WTC11 (cell line): ENCODE measurements at regions not wholly inside any gene's neighbourhood (a gene's known extent, or its start where the extent isn't known, plus 50 kb on each side); places are given as distances from the start of the nearest gene placed in this dataset.

Experiments
- ATAC-seq: fragments of 200-7000 bp; cut with Tn5 transposase; 2 replicates; pipeline ENCODE4 v1.10.0; 2021; ENCODE audit warnings: mild to moderate bottlenecking, moderate library complexity
- CTCF ChIA-PET: fragments of 300-600 bp; sonication (Branson Sonifier 250); formaldehyde crosslinking; loops from one replicate; lab custom pipeline; 2021; ENCODE audit warnings: antibody characterized with exemption; lab: Charles Lee
- POLR2A ChIA-PET: fragments of 350-600 bp; sonication (Branson Sonifier 250); formaldehyde crosslinking; loops from one replicate; lab custom pipeline; 2021; ENCODE audit warnings: antibody characterized with exemption; lab: Charles Lee
- DNase-seq: peaks from one replicate; pipeline ENCODE4 v3.0.0; 2021; ENCODE audit warnings: low spot score
- H3K27ac Mint-ChIP-seq: 2 replicates; pipeline ENCODE4 v1.8.0; 2021; ENCODE audit warnings: mixed read lengths
- H3K27me3 Mint-ChIP-seq: 2 replicates; pipeline ENCODE4 v1.8.0; 2021; ENCODE audit warnings: low read depth, mild to moderate bottlenecking, moderate library complexity, mixed read lengths
- H3K36me3 Mint-ChIP-seq: 2 replicates; pipeline ENCODE4 v1.8.0; 2021; ENCODE audit warnings: mixed read lengths
- H3K4me1 Mint-ChIP-seq: 2 replicates; pipeline ENCODE4 v1.8.0; 2022; ENCODE audit warnings: mixed read lengths
- H3K4me3 Mint-ChIP-seq: 2 replicates; pipeline ENCODE4 v1.8.0; 2021; ENCODE audit warnings: mild to moderate bottlenecking, moderate library complexity, mixed read lengths
- H3K9me3 Mint-ChIP-seq: 2 replicates; pipeline ENCODE4 v1.8.0; 2021; ENCODE audit warnings: mixed read lengths
- AR ChIP-seq: fragments of 250-450 bp; sonication (Bioruptor Pico); IDR thresholded peaks from 2 replicates; pipeline ENCODE4 v1.9.0; 2021; ENCODE audit warnings: mild to moderate bottlenecking
- ARID4B ChIP-seq: sonication (generic); formaldehyde crosslinking; IDR thresholded peaks from 2 replicates; pipeline ENCODE4 v1.8.0; 2023; ENCODE audit warnings: missing genetic modification reagents, mild to moderate bottlenecking, borderline replicate concordance
- EMX1 ChIP-seq: fragments of 250-450 bp; sonication (Bioruptor Pico); IDR thresholded peaks from 2 replicates; pipeline ENCODE4 v1.8.0; 2021; ENCODE audit warnings: mild to moderate bottlenecking
- ETV6 ChIP-seq: sonication (generic); formaldehyde crosslinking; IDR thresholded peaks from 2 replicates; pipeline ENCODE4 v1.8.1; 2022; ENCODE audit warnings: mild to moderate bottlenecking, missing genetic modification reagents
- JAZF1 ChIP-seq: fragments of 250-450 bp; sonication (Bioruptor Pico); IDR thresholded peaks from 2 replicates; pipeline ENCODE4 v1.9.0; 2021; ENCODE audit warnings: moderate library complexity, mild to moderate bottlenecking, inconsistent platforms
- KAT7 ChIP-seq: sonication (generic); formaldehyde crosslinking; IDR thresholded peaks from 2 replicates; pipeline ENCODE4 v1.8.1; 2023; ENCODE audit warnings: missing genetic modification reagents, mild to moderate bottlenecking, borderline replicate concordance
- MXD4 ChIP-seq: fragments of 250-450 bp; sonication (Bioruptor Pico); IDR thresholded peaks from 2 replicates; pipeline ENCODE4 v1.8.0; 2021; ENCODE audit warnings: mild to moderate bottlenecking, moderate library complexity, borderline replicate concordance
- NR2C2 ChIP-seq: sonication (generic); formaldehyde crosslinking; IDR thresholded peaks from 2 replicates; pipeline ENCODE4 v1.8.0; 2022; ENCODE audit warnings: mild to moderate bottlenecking, missing genetic modification reagents
- PRDM15 ChIP-seq: sonication (generic); formaldehyde crosslinking; IDR thresholded peaks from 2 replicates; pipeline ENCODE4 v1.8.0; 2022; ENCODE audit warnings: missing genetic modification reagents
- SP1 ChIP-seq: sonication (generic); formaldehyde crosslinking; conservative IDR thresholded peaks from 2 replicates; pipeline ENCODE4 v1.8.1; 2022; ENCODE audit warnings: missing genetic modification reagents
- TEAD4 ChIP-seq: sonication (generic); formaldehyde crosslinking; IDR thresholded peaks from 2 replicates; pipeline ENCODE4 v1.8.0; 2022; ENCODE audit warnings: mild to moderate bottlenecking, missing genetic modification reagents
- ZNF232 ChIP-seq: sonication (generic); formaldehyde crosslinking; IDR thresholded peaks from 2 replicates; pipeline ENCODE4 v1.8.0; 2022; ENCODE audit warnings: mild to moderate bottlenecking, missing genetic modification reagents
- ZNF263 ChIP-seq: sonication (generic); formaldehyde crosslinking; IDR thresholded peaks from 2 replicates; pipeline ENCODE4 v1.8.1; 2022; ENCODE audit warnings: low read depth, mild to moderate bottlenecking, moderate library complexity, missing genetic modification reagents
- ZNF317 ChIP-seq: sonication (generic); formaldehyde crosslinking; IDR thresholded peaks from 2 replicates; pipeline ENCODE4 v1.8.1; 2023; ENCODE audit warnings: low read depth, mild to moderate bottlenecking, moderate library complexity, missing genetic modification reagents, borderline replicate concordance
- TF ChIP-seq, protein P1 (sequence below): sonication (generic); formaldehyde crosslinking; IDR thresholded peaks from 2 replicates; pipeline ENCODE4 v1.8.0; 2023; ENCODE audit warnings: missing genetic modification reagents
- TF ChIP-seq, protein P2 (sequence below): sonication (generic); formaldehyde crosslinking; IDR thresholded peaks from 2 replicates; pipeline ENCODE4 v1.8.1; 2023; ENCODE audit warnings: mild to moderate bottlenecking, missing genetic modification reagents
- TF ChIP-seq, protein P3 (sequence below): sonication (generic); formaldehyde crosslinking; IDR thresholded peaks from 2 replicates; pipeline ENCODE4 v1.8.1; 2022; ENCODE audit warnings: mild to moderate bottlenecking, missing genetic modification reagents, moderate library complexity, borderline replicate concordance
- TF ChIP-seq, protein P4 (sequence below): fragments of 250-450 bp; sonication (Bioruptor Pico); IDR thresholded peaks from 2 replicates; pipeline ENCODE4 v1.9.0; 2021; ENCODE audit warnings: moderate library complexity, mild to moderate bottlenecking, inconsistent platforms, borderline replicate concordance

DNA sequence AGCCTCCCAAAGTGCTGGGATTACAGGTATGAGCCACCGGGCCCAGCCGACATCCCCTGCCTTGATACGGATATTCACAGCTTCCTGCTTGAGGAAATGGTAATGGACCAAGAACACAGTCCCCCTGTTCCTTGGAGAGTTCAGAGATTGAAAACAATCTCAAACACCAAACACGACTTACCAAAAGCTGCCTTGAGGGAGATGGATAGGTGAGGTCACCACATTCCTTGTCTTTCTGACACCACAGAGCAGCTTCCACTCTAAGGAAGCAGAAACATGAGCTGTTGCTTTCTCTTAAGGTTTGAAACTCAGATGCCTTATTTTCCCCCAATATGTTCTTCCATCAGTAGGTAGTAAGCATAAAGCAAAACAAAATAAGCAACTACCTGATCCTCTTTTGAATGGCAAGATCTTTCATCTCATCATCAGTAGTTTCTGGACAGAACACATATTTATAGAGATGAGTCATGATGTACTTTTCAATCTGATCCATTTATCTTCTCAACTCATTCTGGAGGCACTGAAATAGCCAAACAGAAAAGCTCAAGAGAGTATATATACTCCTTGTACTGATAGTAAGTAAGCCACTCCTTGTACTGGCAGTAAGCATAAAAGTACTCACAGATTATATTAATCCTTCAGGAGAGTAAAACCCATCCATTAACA is 199.1 kb upstream of the KCTD7 start:
- ChIA-PET CTCF (no interaction called here), POLR2A (no interaction called here)
- Mint-ChIP-seq H3K4me3 (no peak overlapping the region), H3K4me1 (no peaks in the 10 kb centered on the region), H3K36me3 (no peaks in the 10 kb centered on the region), H3K27ac (no peak overlapping the region), H3K27me3 (no peaks in the 10 kb centered on the region; the same call in 1 of the 2 replicates), H3K9me3 (no peaks in the 10 kb centered on the region)
- no peak for ATAC-seq
- no peak for TF ChIP-seq EMX1
- no peak for TF ChIP-seq JAZF1 (CRISPR knock-in tag)
- no peak for TF ChIP-seq KAT7
- no peak for TF ChIP-seq AR (CRISPR knock-in tag)
- TF ChIP-seq, protein P1, sequence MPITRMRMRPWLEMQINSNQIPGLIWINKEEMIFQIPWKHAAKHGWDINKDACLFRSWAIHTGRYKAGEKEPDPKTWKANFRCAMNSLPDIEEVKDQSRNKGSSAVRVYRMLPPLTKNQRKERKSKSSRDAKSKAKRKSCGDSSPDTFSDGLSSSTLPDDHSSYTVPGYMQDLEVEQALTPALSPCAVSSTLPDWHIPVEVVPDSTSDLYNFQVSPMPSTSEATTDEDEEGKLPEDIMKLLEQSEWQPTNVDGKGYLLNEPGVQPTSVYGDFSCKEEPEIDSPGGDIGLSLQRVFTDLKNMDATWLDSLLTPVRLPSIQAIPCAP (CRISPR knock-in tag) = no peak
- no peak for DNase-seq

DNA sequence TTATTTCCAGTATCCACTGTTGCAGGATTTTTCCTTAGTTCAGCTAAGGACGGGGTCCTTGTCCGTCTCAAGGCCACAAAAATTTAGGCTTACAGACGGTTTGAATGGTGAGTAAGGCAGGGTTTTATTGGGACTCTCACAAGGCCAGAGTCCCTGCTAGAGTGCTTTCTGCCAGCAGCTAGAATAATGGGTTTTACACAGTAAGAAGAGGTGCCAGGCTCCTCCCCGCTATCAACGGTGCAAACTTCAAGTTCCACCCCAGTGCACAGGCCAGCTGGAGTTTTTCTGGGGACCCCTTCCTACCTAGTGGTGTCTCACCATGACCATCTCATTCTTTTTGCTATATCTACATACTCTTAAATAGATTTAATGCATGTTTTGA is 198.5 kb upstream of the KCTD7 start:
- CTCF ChIA-PET = no interaction called here
- ATAC-seq (no peak), DNase-seq (no peak)
- Mint-ChIP-seq H3K4me1 (no peaks in the 10 kb centered on the region), H3K9me3 (no peaks in the 10 kb centered on the region), H3K27me3 (no peaks in the 10 kb centered on the region; the same call in 1 of the 2 replicates), H3K36me3 (no peaks in the 10 kb centered on the region), H3K4me3 (no peak overlapping the region), H3K27ac (no peak overlapping the region)
- POLR2A ChIA-PET = no interaction called here
- TF ChIP-seq SP1 (CRISPR knock-in tag) = no peak
- TF ChIP-seq, protein P2, sequence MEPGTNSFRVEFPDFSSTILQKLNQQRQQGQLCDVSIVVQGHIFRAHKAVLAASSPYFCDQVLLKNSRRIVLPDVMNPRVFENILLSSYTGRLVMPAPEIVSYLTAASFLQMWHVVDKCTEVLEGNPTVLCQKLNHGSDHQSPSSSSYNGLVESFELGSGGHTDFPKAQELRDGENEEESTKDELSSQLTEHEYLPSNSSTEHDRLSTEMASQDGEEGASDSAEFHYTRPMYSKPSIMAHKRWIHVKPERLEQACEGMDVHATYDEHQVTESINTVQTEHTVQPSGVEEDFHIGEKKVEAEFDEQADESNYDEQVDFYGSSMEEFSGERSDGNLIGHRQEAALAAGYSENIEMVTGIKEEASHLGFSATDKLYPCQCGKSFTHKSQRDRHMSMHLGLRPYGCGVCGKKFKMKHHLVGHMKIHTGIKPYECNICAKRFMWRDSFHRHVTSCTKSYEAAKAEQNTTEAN = no peak
- no peak for TF ChIP-seq ZNF263 (CRISPR knock-in tag)
- no peak for TF ChIP-seq JAZF1 (CRISPR knock-in tag)
- no peak for TF ChIP-seq TEAD4
- TF ChIP-seq ZNF317 = no peak
- no peak for TF ChIP-seq PRDM15 (CRISPR knock-in tag)
- no peak for TF ChIP-seq MXD4 (CRISPR knock-in tag)
- TF ChIP-seq ARID4B (CRISPR knock-in tag) = no peak
- no peak for TF ChIP-seq NR2C2 (CRISPR knock-in tag)
- no peak for TF ChIP-seq ZNF232
- TF ChIP-seq ETV6 (CRISPR knock-in tag) = no peak
- TF ChIP-seq, protein P3, sequence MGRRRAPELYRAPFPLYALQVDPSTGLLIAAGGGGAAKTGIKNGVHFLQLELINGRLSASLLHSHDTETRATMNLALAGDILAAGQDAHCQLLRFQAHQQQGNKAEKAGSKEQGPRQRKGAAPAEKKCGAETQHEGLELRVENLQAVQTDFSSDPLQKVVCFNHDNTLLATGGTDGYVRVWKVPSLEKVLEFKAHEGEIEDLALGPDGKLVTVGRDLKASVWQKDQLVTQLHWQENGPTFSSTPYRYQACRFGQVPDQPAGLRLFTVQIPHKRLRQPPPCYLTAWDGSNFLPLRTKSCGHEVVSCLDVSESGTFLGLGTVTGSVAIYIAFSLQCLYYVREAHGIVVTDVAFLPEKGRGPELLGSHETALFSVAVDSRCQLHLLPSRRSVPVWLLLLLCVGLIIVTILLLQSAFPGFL (CRISPR knock-in tag) = no peak
- TF ChIP-seq, protein P4, sequence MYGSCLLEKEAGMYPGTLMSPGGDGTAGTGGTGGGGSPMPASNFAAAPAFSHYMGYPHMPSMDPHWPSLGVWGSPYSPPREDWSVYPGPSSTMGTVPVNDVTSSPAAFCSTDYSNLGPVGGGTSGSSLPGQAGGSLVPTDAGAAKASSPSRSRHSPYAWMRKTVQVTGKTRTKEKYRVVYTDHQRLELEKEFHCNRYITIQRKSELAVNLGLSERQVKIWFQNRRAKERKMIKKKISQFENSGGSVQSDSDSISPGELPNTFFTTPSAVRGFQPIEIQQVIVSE = no peak
